NK-92 (cell line): ENCODE measurements at regions not wholly inside any gene's neighbourhood (a gene's known extent, or its start where the extent isn't known, plus 50 kb on each side); places are given as distances from the start of the nearest gene placed in this dataset.

Source experiments
- DNase-seq: peaks from one replicate; lab custom pipeline; 2025; ENCODE audit not compliant: unreplicated experiment; lab: John Stamatoyannopoulos, UW

DNA sequence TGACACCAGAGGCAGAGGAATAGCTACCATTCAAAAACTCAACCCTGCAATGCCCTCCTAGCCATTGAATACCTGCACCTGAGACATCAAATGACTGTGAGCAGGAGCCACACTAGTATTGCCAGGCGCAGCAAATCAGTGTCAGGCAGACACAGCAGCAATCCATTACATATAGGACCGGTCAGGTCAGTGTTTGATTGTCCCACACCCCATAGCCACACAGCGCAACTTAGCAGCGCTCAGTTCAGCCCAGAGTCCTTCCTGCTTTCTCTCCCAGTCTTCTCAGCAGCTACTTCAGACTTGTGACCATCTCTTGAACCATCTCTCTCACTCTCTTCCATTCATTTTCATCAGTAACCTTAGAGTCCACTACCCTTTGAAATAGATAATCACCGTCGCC, 181.6 kb upstream of the GPR12 start:
- DNase-seq = no peak

DNA sequence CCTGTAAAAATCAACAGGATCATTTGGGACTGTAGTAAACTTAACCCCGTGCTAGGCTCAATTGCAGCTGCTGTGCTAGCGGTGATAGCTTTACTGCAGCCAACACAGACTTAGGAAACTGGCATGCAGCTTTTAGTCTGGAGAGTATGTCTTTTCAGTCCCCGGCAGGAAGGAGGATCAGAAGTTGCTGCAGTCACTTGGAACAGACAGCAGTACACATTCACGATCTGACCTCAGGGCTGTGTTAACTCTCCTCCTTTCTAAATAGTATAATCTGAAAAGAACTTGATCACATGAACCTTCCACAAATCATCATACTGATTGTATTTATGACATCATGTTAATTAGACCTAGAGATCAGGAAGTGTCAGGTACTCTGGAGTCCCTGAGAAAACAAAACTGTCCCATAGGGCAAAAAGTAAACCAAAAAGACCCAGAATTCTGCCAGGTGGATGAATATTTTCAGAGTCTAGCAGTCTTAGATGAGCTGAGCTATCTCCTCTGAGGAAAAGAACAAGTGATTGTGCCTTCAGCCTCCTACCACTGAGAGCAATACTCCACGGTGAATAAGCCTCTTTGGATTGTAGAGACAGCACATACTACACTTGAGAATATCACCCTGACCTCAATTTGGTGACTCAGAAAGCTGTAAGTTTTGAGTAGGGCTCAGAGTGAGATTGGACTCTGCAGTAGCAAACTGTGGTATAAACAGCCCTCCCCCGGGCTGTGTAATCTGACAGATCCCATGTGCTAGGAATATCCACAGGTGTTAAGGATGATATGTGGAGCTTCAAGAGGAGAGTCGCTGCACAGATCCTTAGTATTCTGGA, 181.0 kb upstream of the GPR12 start:
- no peak for DNase-seq

DNA sequence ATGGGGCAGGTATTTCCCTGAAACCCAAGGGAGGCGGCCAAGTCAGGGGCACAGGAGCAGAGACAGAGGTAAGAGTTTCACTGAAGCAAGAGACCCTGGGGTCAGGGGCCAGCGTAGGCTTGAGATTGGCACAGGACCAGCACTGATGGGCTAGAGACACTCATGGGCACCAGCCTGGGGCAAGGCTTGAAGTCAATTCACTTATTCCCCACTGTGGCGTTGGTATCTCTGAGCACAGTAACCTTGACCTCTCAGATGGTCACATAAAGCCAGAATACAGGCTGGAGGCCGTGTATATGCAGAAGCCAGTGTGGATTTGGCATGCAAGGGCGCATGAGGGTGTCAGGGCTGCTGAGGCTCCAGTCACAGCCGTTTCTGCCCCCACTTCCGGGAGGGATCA, 173.5 kb upstream of the GPR12 start:
- DNase-seq = no peak

DNA sequence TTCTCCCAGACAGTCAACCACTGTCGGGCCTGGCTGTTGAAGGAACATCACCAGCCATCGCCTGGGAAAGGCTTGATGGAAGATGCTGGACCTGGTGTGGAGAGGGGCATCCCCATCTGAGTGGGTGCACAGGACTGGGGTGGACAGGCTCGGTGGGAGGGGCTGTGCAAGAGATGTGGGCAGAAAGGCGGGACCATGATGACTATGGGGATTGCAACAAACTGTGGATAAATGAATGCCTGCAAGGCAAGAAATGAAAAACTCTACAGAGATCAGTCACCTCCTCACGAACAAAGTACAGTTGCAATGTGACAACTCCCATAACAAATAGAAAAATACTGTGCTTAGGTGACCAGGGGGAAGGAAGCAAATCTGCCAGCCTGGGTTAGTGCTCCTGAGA, 171.9 kb upstream of the GPR12 start:
- DNase-seq = no peak

DNA sequence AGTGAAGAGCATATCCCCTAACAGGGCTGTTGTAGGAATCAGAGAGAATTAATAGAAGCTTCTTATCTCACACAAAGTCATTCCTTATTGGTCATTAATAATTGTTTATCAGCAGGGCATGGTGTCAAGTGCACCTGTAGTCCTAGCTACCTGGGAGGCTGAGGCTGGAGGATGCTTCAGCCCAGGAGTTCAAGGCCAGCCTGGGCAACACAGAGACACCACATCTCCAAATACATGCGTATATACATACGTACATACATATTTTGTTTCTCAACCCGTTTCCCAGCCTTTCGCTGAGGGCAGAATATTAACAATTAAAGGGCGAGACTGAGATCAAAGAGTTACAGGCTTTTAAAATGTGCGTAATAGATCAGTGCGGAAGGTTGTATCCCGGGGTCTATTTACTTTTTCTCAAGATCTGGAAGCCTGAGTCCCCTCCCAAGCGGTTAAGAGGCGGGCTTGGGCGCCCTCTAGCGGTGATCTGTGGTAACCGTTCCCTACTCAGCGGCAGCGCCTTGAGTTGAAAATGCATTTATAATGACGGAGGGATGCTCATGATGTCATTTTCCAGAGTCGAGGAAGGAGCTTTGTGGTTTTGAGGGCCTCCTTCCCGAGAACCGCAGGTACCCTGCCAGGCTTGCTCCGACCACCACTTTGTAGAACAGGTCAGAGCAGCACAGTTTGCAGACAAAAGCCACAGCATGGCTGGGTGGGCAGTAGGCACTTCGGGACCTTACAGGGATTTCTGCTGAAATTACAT, 169.6 kb upstream of the GPR12 start:
- DNase-seq = peak; percentile 22

DNA sequence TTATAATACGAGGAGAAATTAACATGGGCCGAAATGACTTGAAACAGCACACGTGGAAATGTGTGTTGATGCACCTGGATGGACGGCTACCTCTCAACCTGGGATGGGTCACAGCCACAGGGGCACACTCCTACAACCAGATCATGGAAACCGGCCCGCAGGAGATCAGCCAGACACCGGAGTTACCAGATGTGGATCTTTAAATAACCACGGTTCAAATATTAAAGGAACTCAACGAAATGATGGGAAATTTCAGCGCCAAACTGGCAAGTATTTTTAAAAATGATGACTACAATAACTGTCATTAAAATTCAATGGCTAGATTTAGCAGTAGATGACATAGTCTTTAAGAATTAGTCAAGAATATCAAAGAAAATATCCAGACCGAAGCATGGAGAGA, 166.9 kb upstream of the GPR12 start:
- no peak for DNase-seq

DNA sequence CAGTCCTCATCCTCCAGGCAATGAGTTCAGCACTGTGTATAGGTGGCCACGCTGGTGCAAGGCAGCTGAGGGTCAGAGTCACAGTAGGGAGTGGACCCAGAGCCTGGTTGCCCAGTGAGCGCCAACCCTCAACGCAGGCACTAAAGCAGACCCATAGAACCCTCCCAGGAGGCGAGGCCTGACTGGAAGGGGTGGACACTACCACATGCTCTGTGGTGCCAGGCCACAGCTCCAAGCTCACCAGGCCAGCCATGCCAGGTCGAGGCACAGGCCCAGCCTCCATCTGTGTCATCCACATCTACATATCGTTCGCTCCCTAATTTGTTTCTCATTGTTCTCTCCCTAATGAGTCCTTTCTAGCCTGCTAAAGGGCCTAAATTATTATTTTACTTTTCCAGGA, 165.8 kb upstream of the GPR12 start:
- DNase-seq = no peak

DNA sequence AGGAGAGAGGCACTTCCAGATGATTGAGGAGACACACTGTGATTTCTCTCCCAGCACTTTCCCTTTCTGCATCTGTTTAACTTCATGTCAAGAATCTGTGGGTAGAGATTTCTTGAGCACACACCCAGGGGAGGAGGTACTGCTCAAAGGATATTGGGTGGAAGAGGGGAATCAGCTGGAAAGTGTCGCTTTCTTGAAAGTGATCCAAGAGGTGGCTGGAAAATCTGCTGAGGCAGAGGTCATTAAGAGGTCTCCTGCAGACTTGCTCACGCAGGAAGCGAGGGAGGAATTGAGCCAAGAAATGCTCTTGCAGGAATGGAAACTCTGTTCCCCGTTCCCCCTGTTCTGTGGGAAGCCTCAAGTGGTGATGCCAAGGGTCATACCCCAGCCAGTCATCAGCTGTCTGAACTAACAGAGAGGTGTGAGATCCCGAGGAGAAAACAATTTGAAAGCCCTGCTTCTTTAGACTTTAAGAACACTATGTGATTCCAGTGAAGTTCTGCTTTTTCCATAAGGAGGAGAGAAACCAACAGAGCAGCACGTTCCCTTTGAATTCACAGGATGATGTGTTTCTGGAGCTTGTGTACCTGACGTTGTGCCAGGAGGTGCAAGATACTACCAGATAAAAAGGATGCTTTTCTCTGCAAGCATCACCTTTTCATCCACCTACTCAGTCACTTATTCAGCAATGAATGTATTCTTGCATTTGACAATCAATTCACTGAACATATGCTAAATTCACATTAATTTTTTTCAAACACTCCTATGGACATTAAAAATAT, 163.4 kb upstream of the GPR12 start:
- DNase-seq = no peak

DNA sequence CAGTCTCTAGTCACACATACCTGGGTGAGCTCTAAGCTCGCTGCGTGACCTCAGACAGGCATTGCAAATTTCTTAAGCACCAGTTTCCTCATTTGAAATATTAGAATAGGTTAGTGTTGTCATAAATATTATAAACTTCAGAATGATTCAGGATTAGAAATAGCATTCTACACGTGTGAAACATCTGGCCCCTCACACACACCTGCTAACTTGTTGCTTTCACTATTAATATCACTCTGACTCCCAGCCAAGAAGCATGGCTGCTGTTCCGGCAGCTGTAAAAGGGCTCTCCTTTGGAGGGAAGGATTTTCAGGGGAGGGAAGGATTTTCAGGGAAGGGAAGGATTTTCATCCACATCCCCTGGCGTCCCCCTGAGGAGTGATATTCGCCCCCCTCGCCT, 161.3 kb upstream of the GPR12 start:
- DNase-seq = no peak

DNA sequence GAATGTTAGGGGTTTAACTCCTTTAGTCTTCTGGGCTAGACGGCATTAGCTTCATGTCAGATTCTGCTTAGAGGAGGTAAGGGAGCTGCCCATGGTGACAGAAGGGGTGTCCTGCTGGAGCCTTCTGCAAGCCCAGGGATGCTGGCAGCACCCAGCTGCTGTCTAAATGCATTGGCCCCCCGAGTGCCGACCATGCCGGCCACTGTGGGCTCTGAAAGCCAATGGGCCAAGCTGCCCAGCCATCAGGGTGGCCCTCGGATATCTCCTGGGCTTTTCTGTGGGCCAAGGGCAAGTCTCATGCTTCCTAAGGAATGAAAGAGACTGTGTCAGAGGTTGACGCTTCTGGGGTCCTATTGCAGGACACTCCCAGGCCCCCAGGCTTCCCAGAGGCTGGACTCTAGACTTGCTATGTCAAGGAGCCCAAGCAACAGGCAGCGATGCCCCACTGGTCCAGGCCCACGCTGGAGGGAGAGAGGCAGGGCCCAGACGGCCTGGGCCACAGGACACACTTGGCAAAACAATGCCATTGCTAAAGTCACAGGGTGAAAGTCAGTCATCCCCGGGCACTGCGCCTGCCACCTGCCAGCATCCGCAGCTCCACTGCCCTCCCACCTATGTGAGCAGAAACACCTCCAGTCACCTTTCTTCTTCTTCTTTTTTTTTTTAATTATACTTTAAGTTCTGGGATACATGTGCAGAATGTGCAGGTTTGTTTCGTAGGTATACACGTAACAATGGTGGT, 160.2 kb upstream of the GPR12 start:
- no peak for DNase-seq

DNA sequence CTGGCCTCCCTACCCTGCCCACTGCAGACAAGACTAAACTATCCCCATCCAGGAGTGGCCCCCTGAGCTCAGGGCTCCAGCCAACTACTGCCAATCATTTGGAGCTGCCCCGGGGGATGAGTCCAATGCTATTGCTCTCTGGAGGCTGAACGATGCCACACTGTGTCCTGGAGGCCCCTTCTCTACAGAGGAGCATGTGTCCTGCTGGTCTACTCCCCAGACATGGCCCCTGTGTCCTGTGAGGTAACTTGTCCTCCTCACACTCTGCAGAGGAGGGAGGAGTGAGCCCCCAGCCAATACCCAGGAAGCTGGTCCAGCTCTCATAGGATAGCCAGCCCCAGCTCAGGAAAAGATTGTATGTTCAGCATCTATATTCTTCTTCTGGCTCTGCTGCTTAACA, 159.1 kb upstream of the GPR12 start:
- no peak for DNase-seq

DNA sequence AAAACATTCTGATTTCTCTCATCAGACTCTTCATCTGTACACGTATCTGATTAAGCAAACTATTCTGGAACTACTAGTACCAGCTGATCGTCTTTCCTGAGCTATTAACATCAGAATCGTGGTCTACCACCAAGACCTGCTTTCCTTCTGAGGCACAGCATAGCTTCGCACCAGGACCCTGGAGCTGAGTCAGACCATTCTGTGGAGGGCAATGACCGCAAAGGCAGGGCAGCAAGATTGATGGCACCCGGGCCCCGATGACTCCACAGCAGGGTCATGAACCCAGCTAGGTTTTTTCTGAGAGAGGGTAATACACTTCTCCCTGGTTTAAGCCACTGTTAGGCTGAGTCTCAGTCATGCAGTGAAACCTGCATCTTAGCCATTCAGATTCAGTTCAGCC, 158.7 kb upstream of the GPR12 start:
- no peak for DNase-seq

DNA sequence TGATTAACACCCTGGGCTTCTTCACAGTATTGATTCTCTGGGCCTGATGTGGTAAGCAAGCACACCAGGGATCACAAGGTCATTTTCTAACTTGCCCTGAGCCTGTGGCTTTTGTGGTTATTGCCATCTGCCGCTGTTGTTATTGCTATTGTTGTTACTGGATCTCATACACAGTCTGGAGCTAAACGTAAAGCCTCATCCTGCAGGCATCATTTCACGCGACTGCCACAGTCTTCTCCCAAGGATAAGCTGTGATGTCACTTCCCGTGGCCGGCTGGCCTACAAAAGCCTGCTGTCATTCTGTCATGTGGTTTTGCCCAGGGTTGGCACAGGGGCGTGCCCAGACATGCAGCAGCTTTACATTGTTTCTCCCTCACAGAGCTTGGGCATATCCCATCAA, 154.0 kb upstream of the GPR12 start:
- DNase-seq = no peak

DNA sequence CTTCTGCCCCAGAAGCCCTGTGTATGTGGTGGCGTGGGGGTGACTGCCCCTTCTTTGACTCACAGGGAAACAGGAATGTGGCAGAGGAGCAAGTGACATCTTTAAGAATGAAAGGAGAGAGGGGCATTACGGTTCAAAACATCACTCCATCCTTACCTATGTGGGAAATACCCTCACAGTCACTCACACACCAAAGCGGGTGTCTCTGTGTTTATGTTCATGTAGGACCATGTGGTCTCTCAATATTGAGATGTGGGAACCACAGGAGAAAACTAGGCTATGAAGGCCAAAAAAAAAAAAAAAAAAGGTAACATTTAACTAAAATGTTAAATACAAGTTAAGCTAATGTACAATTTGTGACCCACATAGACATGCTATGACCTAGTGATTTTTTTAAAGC, 153.6 kb upstream of the GPR12 start:
- DNase-seq = no peak

DNA sequence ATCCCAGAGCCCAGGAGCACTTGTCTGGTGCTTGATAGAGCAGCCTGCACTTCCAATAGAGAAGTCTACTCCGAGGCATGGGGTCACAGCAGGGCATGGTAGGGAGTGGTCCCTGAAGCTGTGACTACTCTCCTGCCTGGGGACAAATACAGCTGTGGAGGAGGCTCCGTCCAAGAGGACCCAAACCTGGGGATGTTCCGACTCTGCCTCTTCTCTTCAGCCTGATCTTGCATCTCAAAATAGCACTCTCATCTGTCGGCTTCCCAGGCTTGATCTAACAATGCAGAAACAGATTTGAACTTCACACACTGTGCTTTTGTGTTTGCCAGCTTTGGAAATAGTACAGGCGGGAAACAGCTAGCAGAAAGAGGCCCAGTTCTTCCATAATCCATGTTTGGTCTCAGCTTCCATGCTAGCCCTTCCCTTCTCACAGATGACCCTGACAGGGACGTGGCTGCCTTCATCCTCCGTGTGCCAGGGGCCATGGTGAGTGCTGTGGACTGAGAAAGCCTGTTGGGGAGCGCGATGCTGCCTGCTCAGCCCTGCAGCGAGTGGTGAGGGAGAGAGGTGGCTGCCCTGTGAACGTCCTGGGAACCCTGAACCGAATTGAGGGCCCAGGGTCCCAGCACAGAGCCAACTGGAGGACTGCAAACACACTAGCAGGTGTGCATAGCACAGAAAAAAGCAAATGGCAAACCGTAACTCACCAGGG, 150.3 kb upstream of the GPR12 start:
- no peak for DNase-seq

DNA sequence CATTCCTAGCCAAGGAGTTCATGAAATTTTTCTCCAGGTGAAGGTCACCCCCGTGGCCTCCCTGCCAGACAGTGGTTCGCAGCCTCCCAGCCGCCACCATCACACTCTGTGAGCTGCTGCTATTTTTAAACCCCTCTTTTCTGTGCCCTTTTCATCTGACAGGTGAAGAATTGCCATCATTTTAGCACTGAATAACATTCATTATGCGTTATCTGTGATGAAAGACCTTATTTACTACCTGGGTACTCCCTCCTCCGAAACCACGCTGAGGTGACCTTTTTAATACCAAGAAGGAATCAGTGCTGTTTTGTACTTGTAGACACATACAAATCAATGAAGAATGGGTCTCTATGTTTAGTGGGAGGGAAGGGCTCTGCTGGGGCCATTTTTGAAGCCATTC, 148.9 kb upstream of the GPR12 start:
- no peak for DNase-seq

DNA sequence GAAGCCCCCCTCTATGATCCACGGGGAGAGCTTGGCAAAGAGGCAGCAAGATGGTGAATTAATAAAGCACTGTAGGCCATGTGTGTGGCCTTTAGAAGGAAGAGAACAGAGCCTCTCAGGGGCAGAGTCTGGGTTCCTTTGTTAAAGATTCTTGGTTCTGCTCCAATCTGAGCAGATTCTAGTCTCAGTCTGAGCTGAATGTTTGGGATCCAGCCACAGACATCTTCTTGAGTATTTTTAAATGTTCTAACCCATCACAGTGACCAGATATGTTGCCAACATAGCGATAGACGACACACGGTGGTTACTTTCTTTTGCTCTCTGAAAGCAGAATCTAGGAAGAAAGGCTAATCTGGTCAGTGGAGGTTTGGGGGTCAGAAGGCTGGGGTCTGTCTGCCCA, 147.5 kb upstream of the GPR12 start:
- DNase-seq = no peak

DNA sequence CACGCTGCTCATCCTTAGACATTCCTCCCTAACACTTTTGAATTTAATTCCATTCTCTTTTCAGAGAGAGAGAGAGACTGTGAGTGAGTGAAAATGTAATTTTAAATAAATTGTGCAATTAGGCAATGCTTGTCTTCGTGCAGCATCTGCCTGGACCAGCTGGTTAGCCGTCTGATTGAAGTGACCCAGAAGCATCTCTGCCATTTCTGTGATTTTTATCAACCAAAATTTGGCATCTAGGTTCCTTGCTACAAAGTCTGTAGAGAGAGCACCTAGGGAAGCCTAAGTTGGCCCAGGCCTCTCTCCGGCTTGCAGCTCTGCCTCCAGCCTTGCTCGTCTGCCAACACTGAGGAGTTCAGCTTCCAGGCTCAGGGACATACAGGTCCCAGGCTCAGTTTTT, 138.6 kb upstream of the GPR12 start:
- DNase-seq = no peak

DNA sequence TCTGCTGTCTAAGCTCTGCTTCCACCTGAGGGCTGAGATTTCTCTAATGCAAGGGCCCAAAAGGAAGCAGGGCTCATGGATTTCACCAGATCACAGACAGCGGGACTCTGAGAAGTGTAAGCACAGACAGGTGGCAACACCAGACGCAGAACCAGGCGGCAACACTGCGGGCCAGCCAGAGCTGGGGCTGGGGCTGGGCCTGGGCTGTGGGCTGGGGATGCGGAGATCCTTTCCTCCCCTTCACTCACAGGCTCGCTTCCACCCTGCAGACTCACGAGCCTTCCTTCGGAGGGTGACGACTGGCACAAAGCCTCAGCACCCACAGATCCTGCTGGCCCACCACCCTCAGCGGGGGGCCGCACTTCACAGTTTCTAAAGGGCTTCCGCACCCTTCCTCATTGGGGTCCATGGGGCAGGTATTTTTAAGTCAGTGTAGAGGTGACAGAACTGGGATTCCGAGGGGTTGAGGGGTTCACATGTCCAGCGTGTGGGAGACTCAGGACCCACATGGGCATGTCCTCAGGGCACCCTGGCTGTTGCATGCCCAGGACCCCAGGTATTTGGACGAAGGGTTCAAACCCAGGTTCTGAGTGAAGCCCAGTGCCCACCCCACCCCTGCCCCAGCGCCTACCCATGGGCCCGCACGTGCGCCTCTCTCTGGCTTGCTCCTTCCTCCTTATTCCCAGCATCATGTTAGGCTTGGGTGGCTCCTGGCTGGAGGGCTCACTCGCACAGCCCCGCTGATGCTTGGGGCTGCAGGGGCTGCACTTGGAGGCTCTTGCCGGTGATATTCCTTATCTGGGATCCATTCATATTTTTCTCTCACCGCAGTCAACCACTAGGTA, 137.3 kb upstream of the GPR12 start:
- DNase-seq = no peak
